ENCODE measurements at regions not wholly inside any gene's neighbourhood (a gene's known extent, or its start where the extent isn't known, plus 50 kb on each side); places are given as distances from the start of the nearest gene placed in this dataset.

DNA sequence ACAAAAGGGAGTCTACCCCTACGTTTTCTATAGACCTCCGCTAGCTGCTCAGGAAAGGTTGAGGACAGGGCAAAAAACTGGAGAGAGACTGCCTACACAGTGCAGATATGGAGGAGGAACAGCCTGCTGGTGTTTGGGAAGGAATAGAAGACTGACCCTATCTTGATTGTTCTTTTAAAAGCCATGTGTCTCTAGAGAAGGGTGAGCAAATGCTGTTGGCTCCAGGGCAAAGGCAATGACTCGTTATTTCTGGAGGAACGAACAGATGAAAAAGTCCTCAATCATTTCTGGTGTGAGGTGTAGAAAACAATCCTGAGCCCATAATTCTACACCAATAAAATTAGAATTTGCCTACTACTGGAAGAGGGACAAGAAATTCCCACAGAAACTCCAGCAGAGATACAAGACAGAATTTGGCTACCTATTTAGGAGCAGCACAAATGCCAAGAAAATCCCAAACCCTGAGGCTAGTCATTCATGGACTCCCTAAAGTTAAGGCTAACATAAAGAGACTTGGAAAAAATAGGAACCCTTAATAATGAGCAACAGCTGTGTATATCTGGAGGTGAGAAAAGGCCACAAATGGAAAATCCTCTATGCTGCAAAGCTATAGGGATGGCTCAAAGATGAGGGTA, 1206.3 kb upstream of the CNTN5 start:
- TF ChIP-seq CTCF (IDR thresholded peaks at IDR 0.05) = no peak
- no peak for TF ChIP-seq POLR2AphosphoS5 (IDR thresholded peaks at IDR 0.05)
- no peak for TF ChIP-seq EP300 (IDR thresholded peaks at IDR 0.05; ENCODE audit: low read depth)
